ENCODE measurements at regions not wholly inside any gene's neighbourhood (a gene's known extent, or its start where the extent isn't known, plus 50 kb on each side); places are given as distances from the start of the nearest gene placed in this dataset.
A peak's percentile ranks its signal among the peaks of the same experiment; 100 is the strongest.

GRCh38 chr20:57871237-57871632, 161.4 kb upstream of the PMEPA1 start:
- no peaks in the 10 kb centered on the region for H3K9me3 ChIP-seq (ENCODE audit: low read length)
- no peaks in the 10 kb centered on the region for H3K4me1 ChIP-seq (ENCODE audit: insufficient read depth, low read length)
- H3K36me3 Mint-ChIP-seq: no peaks in the 10 kb centered on the region
- no peaks in the 10 kb centered on the region for H3K36me3 ChIP-seq (ENCODE audit: insufficient read depth, low read length)
- POLR2A ChIA-PET: no interaction called here
- H3K9me3 Mint-ChIP-seq: no peaks in the 10 kb centered on the region
- H3K27me3 Mint-ChIP-seq: peaks cover 16 to 46% of the 10 kb centered on the region in 2 donors
- no peak overlapping the region for H3K4me3 Mint-ChIP-seq
- no peak overlapping the region for H3K27ac Mint-ChIP-seq
- peaks cover 11% of the 10 kb centered on the region for H3K27me3 ChIP-seq (ENCODE audit: insufficient read depth, low read length, poor library complexity, severe bottlenecking)
- H3K27ac ChIP-seq (ENCODE audit: low read depth, low read length): no peak overlapping the region
- CTCF ChIA-PET: no interaction called here
- peaks cover 1 to 2% (median 2%) of the 10 kb centered on the region in 3 donors for H3K4me1 Mint-ChIP-seq
- DNase-seq: no peak
- no peak overlapping the region for H3K4me3 ChIP-seq (ENCODE audit: low read length)

GRCh38 chr20:57870597-57871236, 160.9 kb upstream of the PMEPA1 start:
- Histone ChIP-seq H3K27me3 (ENCODE audit: insufficient read depth, low read length, poor library complexity, severe bottlenecking) (peaks cover 11% of the 10 kb centered on the region), H3K4me1 (ENCODE audit: insufficient read depth, low read length) (peaks cover 5% of the 10 kb centered on the region), H3K9me3 (ENCODE audit: low read length) (no peaks in the 10 kb centered on the region), H3K27ac (ENCODE audit: low read depth, low read length) (no peak overlapping the region), H3K36me3 (ENCODE audit: insufficient read depth, low read length) (no peaks in the 10 kb centered on the region), H3K4me3 (ENCODE audit: low read length) (no peak overlapping the region)
- Mint-ChIP-seq H3K4me3 (no peak overlapping the region), H3K27ac (no peak overlapping the region), H3K36me3 (no peaks in the 10 kb centered on the region), H3K9me3 (no peaks in the 10 kb centered on the region), H3K4me1 (peaks cover 6 to 7% (median 7%) of the 10 kb centered on the region in 3 donors), H3K27me3 (peaks cover 16 to 51% of the 10 kb centered on the region in 2 donors)
- CTCF ChIA-PET: no interaction called here
- no peak for DNase-seq
- POLR2A ChIA-PET: no interaction called here

DNA sequence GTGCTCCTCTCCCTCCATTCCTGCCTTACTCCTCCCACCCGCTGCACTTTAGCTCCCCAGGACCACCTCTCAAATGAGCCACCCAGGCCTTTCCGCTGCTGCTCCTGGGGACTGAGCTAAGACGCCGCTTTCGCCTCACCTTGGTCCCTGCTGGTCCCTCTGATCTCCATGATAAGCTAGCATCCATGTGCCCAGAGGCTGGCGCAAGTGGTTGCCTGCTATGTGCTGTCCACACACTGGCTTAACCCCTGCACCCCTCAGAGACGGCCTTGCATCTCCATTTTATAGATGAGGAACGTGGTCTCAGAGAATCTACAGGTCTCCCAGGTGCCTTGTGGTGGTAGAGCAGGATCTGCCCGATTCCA, 160.1 kb upstream of the PMEPA1 start:
- Mint-ChIP-seq H3K36me3 (no peaks in the 10 kb centered on the region), H3K4me1 (peaks cover 11 to 15% (median 14%) of the 10 kb centered on the region in 3 donors), H3K27me3 (peaks cover 17 to 46% of the 10 kb centered on the region in 2 donors), H3K9me3 (no peaks in the 10 kb centered on the region), H3K4me3 (no peak overlapping the region), H3K27ac (peak overlapping the region in 1 of 8 donors; percentile 13)
- H3K4me3 ChIP-seq (ENCODE audit: low read length): no peak overlapping the region
- POLR2A ChIA-PET: no interaction called here
- peaks cover 11% of the 10 kb centered on the region for H3K27me3 ChIP-seq (ENCODE audit: insufficient read depth, low read length, poor library complexity, severe bottlenecking)
- H3K36me3 ChIP-seq (ENCODE audit: insufficient read depth, low read length): no peaks in the 10 kb centered on the region
- no peaks in the 10 kb centered on the region for H3K9me3 ChIP-seq (ENCODE audit: low read length)
- H3K27ac ChIP-seq (ENCODE audit: low read depth, low read length): no peak overlapping the region
- DNase-seq: no peak
- H3K4me1 ChIP-seq (ENCODE audit: insufficient read depth, low read length): peaks cover 12% of the 10 kb centered on the region
- CTCF ChIA-PET: no interaction called here

GRCh38 chr20:57869291-57869950, 159.6 kb upstream of the PMEPA1 start:
- H3K9me3 Mint-ChIP-seq: no peaks in the 10 kb centered on the region
- Histone ChIP-seq H3K4me1 (ENCODE audit: insufficient read depth, low read length) (peaks cover 12% of the 10 kb centered on the region), H3K27me3 (ENCODE audit: insufficient read depth, low read length, poor library complexity, severe bottlenecking) (peaks cover 11% of the 10 kb centered on the region), H3K9me3 (ENCODE audit: low read length) (no peaks in the 10 kb centered on the region), H3K36me3 (ENCODE audit: insufficient read depth, low read length) (no peaks in the 10 kb centered on the region), H3K27ac (ENCODE audit: low read depth, low read length) (no peak overlapping the region), H3K4me3 (ENCODE audit: low read length) (no peak overlapping the region)
- no peak for DNase-seq
- H3K4me3 Mint-ChIP-seq: no peak overlapping the region
- H3K36me3 Mint-ChIP-seq: no peaks in the 10 kb centered on the region
- ChIA-PET POLR2A (no interaction called here), CTCF (no interaction called here)
- peaks cover 17 to 46% of the 10 kb centered on the region in 2 donors for H3K27me3 Mint-ChIP-seq
- peak overlapping the region in 1 of 8 donors; percentile 13 for H3K27ac Mint-ChIP-seq
- H3K4me1 Mint-ChIP-seq: peaks cover 11 to 18% (median 14%) of the 10 kb centered on the region in 3 donors

DNA sequence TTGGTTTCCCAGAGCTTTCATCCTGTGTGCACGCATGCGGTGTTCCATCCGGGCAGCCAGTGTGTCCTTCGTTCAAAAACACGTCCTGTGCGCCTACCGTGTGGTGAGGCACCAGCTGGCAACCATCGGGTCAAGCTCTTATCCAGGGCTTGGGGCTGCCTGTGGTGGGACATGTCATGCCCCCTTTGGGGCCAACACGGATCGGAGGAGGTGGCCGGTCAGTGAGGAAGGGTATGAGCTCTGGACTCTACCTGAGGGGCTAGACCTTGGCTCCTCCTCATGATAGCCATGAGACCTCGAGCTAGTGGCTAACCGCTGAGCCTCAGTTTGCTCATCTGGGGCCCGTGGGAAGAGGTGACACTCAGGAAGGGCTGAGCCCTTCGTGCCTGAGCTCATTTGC, 158.5 kb upstream of the PMEPA1 start:
- peaks cover 20 to 48% of the 10 kb centered on the region in 2 donors for H3K27me3 Mint-ChIP-seq
- no peaks in the 10 kb centered on the region for H3K36me3 Mint-ChIP-seq
- POLR2A ChIA-PET: no interaction called here
- Histone ChIP-seq H3K27me3 (ENCODE audit: insufficient read depth, low read length, poor library complexity, severe bottlenecking) (peaks cover 11% of the 10 kb centered on the region), H3K9me3 (ENCODE audit: low read length) (no peaks in the 10 kb centered on the region), H3K27ac (ENCODE audit: low read depth, low read length) (no peak overlapping the region), H3K36me3 (ENCODE audit: insufficient read depth, low read length) (no peaks in the 10 kb centered on the region), H3K4me3 (ENCODE audit: low read length) (no peak overlapping the region), H3K4me1 (ENCODE audit: insufficient read depth, low read length) (peaks cover 12% of the 10 kb centered on the region)
- CTCF ChIA-PET: interaction anchor here (0.8 kb wide), 1 partner anchor 16 kb away, joined by 3 read pairs; no protein-coding TSS in a partner anchor
- H3K4me1 Mint-ChIP-seq: peaks cover 11 to 18% (median 14%) of the 10 kb centered on the region in 3 donors
- no peak overlapping the region for H3K4me3 Mint-ChIP-seq
- DNase-seq: no peak
- no peak overlapping the region for H3K27ac Mint-ChIP-seq
- H3K9me3 Mint-ChIP-seq: no peaks in the 10 kb centered on the region

DNA sequence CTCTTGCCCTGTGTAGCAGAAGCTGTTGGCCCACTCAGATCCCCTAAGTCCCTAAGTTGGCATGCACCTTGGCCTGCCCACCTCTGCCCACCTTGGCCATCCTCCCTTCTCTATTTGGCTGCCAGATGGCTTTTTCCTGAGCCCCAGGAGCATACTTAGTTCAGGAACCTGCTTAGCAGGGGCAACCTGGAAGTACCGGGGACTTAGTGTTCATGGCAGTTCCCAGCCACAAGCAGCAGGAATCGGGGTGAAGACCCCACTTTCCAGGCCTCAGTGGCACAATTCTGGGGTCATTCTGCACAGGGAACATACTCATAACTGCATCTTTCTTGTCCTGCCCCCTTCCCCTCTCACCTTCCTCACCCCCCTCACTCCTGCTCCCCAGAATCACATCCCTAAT, 158.0 kb upstream of the PMEPA1 start:
- no peak for DNase-seq
- POLR2A ChIA-PET: no interaction called here

DNA sequence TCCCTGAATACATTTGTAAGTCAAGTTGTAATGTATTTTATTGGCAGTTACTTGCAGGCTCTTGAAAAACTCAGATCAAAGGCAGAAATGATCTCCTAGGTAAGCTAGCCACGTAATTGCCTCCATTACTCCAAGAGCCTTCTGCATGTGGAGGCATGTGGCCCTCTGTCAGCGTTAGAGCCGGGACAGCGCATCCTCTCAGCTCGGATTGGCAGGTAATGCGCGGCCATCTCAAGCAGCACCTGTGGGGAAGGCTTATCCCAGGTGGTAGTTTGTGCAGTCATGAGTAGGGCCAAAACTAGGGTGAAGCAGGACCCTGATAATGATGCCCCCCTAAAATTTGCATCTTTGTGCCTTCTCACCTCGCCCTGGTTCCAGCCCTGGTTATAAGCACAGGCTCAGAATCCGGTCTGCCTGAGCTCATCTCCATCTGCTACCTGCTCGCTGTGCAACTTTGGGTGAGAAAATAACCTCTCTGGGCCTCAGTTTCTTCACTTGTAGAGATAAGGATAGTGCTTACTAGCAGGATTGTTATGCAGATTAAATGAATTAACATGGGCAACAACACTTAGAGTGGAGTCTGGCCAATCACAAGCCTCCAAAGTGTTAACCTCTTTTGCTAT, 157.5 kb upstream of the PMEPA1 start:
- no peaks in the 10 kb centered on the region for H3K36me3 Mint-ChIP-seq
- H3K9me3 ChIP-seq (ENCODE audit: low read length): no peaks in the 10 kb centered on the region
- CTCF ChIA-PET: no interaction called here

More for the DNA sequence above, 158.0 kb upstream of the PMEPA1 start:
- CTCF ChIA-PET: interaction anchor here (0.8 kb wide), 1 partner anchor 17 kb away, joined by 3 read pairs; no protein-coding TSS in a partner anchor
- Histone ChIP-seq H3K9me3 (ENCODE audit: low read length) (no peaks in the 10 kb centered on the region), H3K27ac (ENCODE audit: low read depth, low read length) (no peak overlapping the region), H3K27me3 (ENCODE audit: insufficient read depth, low read length, poor library complexity, severe bottlenecking) (peaks cover 11% of the 10 kb centered on the region), H3K4me1 (ENCODE audit: insufficient read depth, low read length) (peaks cover 12% of the 10 kb centered on the region), H3K4me3 (ENCODE audit: low read length) (no peak overlapping the region), H3K36me3 (ENCODE audit: insufficient read depth, low read length) (no peaks in the 10 kb centered on the region)
- H3K9me3 Mint-ChIP-seq: no peaks in the 10 kb centered on the region
- H3K27ac Mint-ChIP-seq: no peak overlapping the region
- peaks cover 11 to 18% (median 14%) of the 10 kb centered on the region in 3 donors for H3K4me1 Mint-ChIP-seq
- H3K4me3 Mint-ChIP-seq: no peak overlapping the region
- no peaks in the 10 kb centered on the region for H3K36me3 Mint-ChIP-seq
- peaks cover 20 to 51% of the 10 kb centered on the region in 2 donors for H3K27me3 Mint-ChIP-seq

More for the DNA sequence above, 157.5 kb upstream of the PMEPA1 start:
- Mint-ChIP-seq H3K4me1 (peaks cover 11 to 18% (median 14%) of the 10 kb centered on the region in 3 donors), H3K9me3 (no peaks in the 10 kb centered on the region), H3K27ac (no peak overlapping the region), H3K4me3 (no peak overlapping the region), H3K27me3 (peaks cover 20 to 51% of the 10 kb centered on the region in 2 donors)
- no peak for DNase-seq
- Histone ChIP-seq H3K4me1 (ENCODE audit: insufficient read depth, low read length) (peaks cover 12% of the 10 kb centered on the region), H3K36me3 (ENCODE audit: insufficient read depth, low read length) (no peaks in the 10 kb centered on the region), H3K27ac (ENCODE audit: low read depth, low read length) (no peak overlapping the region), H3K4me3 (ENCODE audit: low read length) (no peak overlapping the region), H3K27me3 (ENCODE audit: insufficient read depth, low read length, poor library complexity, severe bottlenecking) (peaks cover 11% of the 10 kb centered on the region)
- POLR2A ChIA-PET: no interaction called here
